NCI-H1930 (cell line): ENCODE measurements at regions not wholly inside any gene's neighbourhood (a gene's known extent, or its start where the extent isn't known, plus 50 kb on each side); places are given as distances from the start of the nearest gene placed in this dataset.

Experiments
- DNase-seq, 2 experiments: peaks; one replicate each; lab custom pipeline; 2025; lab: John Stamatoyannopoulos, UW

DNA sequence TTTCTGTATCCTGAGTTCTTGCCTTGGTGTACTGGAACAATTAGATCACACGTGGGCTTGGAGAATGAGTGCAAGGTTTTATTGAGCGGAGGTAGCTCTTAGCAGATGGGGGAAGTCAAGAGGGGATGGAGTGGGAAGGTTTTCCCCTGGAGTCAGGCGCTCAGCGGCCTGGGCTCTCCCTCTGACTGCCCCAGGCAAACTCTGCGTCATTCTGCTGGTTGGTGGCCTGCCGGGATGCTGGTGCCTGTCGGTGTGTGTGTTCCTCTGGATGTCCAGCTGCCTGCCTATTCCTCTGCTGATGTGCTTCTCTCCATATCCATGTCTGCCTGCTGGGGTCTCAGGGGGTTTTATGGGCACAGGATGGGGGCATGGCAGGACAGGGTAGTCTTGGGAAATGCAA is 111.0 kb downstream of the TRIB2 start:
- no peak for DNase-seq

DNA sequence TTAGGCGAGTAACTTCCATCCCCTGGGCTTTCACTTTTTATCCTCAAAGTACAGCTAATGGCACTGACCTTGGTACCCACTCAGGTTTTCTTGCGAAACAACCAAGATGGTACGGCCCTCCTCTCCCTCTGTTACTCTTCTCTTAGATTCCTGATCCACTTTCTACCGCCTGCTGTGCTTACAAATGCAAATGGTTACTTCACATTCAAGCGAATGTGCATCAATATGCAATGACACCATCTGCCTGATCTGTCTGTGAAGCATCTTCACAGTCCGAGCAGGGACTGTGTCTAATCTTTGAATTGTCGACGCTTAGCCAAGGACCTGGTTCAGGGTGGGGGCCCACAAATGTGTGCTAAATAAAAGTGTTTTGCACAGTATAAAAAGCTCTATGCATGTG is 112.2 kb downstream of the TRIB2 start:
- no peak for DNase-seq

DNA sequence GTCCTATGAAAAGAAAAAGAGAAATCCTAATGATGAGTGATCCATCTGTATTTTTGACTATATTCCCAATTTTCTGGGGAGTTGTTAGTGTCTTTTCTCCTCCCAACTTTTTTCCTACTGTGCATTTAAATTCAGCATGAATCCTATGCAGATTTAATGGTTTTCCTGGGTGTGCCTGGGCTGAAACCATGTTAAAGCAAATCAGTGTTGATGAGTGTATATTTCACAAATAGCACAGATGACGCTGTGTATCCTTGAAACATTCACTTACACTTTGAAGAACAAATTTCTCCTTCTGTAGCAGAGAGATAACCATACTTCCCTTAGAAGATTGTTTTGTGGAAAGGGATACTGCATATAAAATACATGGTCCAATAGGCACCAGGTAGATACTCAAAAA is 114.3 kb downstream of the TRIB2 start:
- no peak for DNase-seq

DNA sequence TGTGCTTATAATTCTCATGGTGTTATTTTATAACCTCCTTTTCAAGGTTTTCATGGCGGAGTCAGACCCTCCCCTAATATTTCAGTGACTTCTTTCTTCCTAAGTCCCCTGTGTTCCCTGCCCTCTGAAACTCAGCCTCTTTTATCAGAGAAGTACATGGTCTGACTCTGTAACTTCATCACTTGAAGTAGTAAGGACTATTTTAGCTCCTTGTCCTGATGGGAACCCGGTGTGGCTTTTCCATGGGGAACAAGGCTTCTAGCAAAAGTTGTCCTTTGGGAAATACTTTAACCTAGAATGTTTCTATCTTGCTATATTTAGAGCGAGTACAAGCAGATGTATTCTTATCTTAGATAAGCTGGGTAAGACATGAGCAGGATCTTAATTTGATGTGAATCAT is 117.5 kb downstream of the TRIB2 start:
- DNase-seq, result no peak

DNA sequence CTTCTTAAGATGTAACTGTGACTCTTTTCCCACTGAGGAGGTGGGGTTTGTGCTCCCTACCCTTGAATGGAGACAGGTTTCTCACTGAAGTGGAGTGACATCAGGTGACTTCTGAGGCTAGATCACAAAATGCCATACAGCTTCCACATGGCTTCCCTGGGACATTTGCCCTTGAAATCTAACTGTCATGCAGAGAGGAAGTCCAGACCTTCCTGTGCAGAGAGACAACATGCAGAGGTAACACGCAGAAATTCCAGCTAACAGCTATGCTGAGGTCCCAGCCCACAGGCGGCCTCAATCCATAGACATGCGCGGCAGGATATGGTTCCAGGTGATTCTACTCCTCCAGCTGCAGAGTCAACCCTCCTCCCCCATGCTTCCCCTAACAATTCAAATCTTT is 119.0 kb downstream of the TRIB2 start:
- no peak for DNase-seq

DNA sequence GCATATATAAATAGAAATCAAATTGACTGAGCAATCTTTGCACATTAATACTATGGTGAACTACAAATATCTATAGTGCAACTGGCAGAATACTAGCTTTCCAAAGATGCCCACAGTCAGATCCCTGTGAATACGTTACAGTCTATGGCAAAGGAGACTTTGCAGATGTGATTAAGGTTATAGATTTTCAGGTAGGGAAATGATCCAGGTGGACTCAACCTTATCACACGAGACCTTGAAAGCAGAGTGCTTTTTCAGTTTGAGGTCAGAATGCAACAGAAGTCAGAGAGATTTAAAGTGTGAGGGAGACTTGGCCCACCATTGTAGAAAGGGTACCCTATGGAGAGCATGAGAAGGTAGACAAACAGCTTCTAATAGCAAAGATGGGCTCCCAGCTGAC is 122.6 kb downstream of the TRIB2 start:
- DNase-seq, result no peak

DNA sequence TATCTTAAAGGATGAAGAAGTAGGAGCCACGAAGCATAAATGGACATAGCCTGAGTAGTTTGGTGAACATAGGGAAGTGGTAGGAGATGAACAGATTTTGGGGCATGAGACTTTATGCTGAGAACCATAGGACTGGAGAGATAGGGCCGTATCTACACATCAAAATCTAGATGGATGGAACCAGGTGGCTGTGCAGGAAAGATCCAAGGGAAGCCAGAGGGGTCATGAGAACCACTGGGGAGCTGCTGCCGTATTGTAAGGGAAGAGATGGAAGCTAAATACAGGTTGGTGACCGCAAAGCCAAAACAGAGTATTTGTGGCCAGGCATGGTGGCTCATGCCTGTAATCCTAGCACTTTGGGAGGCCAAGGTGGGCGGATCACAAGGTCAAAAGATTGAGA is 124.3 kb downstream of the TRIB2 start:
- no peak for DNase-seq

DNA sequence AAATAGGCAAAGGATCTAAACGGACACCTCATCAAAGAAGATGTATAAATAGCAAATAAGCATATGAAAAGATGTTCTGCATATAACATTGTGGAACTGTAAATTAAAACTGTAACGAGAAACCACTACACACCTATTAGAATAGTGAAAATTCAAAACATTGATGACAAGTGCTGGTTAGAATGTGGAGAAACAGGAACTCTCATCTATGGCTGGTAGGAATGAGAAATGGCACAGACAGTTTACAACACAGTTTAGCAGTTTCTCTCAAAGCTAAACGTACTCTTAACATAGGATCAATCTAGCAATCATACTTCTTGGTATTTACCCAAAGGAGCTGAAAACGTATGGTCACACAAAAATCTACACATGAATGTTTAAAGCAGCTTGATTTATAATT is 126.2 kb downstream of the TRIB2 start:
- DNase-seq, result no peak

DNA sequence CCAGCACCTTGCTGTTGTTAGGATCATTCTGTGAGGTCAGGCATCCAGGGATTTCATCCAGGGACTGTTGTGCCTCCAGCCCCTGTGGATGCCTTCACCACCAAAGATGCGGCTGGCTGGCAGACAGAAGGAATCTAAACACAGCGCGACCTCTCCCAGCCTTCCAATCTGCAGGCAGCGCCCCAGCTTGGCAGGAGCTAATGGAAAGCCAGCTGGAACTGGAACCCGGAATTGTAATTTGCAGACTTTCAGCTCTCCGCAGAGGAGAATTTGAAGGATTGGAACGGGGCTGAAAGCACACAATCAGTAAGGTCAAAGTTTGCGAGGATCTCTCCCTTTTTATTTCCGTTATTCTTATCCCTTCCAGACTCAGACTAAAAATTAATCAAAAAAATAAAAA is 127.8 kb downstream of the TRIB2 start:
- no peak for DNase-seq

DNA sequence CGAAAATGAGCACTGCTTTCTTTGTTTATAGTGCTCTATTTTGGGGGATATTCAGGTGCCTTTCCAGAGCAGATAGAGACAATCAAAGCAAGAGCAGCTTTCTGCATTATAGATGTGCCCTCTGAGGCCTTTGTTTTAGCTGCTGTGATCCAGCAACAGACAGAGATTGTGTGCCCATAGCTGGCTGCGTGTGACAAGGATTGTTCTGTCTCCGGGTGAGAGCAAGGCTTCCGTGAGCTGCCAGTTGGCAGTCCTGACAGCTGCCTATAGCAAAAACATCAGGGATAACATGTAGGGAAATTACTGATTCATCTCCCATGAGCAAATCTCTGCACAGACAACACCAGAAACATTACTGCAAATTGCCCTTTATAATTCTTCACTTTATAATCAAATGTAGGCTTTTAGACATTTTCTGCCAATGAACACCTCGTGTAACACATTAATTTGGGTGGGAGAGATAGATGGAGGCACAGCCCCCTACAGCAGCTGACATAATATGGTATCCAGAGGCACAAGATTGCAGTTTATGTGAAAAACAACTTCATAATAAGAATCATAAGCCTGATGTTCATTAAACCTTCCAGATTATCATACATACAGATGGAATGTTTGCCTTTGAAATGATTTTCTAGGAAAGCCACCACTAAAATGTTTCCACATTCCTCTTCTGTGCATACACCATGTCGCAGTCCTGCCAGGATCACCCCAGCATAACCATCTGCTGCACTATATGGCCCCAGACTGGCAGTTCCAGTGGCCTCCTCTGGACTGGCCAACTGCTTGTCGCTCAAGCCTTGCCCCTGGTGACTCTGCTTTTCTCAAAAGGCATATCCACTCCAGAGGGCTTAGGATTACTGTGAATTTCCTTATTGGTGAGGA is 131.2 kb downstream of the TRIB2 start:
- DNase-seq, result no peak

DNA sequence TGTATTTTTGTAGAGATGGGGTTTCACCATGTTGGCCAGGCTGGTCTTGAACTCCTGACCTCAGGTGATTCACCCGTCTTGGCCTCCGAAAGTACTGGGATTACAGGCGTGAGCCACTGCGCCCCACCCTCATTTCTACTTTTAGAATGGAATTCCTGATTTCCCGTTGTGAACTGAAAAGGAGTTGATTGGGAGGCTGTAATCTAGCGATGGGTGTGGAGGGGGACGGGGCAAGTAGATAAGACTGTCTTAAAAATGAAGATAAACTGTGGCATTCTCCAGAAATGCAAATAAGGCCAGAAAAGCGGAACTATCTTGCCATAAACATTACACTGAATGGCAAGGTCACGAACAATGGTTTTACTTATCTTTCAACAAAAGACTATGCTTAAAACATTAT is 135.4 kb downstream of the TRIB2 start:
- DNase-seq, result no peak

DNA sequence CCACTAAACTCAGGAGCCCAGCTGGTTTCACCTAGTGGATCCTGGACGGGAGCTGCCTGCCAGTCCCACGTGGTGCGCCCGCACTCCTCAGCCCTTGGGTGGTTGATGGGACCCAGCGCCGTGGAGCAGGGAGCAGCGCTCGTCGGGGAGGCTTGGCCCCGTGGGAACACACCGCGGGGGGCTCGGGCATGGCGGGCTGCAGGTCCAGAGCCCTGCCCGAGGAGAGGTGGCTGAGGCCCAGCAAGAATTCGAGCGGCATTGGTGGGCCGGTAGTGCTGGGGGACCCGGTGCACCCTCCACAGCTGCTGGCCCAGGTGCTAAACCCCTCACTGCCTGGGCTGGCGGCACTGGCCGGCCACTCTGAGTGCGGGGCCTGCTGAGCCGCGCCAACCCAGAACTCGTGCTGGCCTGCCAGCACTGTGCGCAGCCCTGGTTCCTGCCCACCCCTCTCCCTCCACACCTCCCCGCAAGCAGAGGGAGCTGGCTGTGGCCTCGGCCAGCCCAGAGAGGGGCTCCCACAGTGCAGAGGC is 137.3 kb downstream of the TRIB2 start:
- no peak for DNase-seq

DNA sequence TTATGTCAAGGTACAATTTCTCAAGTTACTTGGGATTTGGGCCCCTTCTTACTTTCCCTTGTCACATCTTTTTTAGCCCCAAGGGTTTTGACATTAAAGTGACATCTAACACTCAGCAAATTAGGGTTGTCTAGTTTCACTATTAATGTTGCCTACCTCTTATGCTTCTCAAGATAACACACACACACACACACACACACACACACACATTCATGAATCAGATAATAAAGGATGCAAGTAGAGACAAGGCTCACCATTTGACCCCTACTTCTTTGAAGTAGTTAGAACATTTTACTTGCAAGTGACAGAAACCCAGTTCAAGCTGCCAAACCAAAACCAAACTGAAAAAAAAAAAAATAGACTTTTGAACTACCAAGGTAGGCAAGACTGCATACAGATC is 138.8 kb downstream of the TRIB2 start:
- no peak for DNase-seq

DNA sequence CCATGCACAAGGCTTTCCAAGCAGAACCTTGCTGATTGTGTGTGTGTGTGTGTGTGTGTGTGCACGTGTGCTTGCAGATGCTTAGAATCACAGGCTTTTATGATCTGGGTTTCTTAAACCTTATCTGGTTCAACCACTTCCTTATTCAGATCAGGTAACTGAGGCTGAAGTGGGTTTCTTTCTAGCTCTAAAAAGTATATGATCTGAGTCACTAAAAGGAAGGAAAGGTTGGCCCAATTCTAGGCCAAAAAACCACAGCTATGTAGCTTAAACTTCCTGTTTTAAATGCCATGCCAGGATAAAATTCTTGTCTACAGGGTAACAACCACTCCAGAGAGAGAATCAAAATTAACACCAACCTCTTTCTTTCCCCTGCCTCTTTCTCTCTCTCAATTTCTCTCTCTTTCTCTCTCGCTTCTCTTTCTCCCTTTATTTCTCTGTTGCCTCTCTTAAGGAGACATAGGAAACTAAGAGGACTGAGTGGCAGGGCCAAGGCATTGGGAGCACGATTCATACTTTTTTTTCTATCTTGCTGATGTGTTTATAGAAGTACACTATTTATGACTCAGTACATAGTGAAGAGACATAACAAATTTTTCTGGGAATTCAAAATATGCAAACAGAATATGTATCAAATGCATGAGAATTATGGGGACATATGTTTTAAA is 140.3 kb downstream of the TRIB2 start:
- DNase-seq, result no peak

DNA sequence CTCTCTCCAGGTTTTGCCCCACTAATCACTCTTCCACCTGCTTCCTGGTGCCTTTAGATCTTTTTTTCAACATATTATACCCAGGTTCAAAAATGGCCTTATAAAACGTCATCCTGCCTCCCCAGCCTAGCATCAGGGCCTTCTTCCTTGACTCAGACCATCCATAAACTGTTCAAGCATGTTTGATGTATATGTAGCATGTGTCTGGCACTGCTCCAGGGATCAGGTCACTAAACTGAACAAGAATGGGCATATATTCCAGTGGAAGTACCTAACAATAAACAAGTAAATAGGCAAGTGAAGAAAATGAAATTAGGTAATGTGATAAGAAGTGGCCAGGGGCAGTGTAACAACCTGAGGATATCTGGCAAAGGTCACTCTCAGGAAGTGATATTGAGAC is 141.2 kb downstream of the TRIB2 start:
- no peak for DNase-seq

DNA sequence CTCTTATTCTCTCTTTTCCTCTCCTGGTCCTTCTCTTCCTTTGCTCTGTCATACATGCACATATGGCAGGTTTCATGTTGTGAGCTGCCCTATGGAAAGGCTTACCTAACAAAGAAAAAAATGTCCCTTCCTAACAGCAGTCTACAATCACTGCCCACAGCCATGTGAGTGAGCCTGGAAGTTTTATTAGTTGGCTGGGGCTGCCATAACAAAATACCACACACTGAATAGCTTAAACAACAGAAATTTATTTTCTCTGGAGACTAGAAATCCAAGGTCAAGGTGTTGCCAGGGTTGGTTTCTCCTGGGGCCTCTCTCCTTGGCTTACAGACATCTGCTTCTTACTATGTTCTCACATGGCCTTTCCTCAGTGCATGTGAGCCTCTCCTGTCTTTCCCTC is 142.1 kb downstream of the TRIB2 start:
- DNase-seq, result no peak

DNA sequence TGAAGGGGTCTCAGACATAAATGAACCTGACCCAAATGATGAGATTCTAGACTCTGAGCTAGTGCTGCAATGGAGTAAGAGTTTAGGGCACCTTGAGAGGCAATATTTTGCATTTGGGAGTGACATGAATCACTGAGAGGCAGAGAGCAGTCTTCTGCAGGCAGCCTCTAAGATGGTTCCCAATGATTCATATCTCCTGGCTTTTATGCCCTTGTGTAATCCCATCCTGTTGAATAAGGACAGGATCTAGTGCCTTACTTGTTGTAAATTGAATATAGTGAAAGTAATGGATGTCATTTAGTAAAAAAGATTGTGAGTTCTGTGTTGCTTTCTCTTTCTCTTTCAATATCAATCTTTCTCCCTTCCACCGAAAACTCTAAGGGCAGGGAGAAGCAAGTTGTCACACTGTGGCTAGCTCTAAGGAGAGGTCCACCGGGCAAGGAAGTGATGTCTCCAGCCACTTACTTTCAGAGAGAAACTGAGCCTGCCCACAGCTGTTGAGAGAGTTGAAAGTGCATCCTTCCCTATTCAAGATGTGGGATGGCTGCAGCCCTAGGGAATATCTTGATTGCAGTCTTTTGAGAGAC is 144.7 kb downstream of the TRIB2 start:
- no peak for DNase-seq

DNA sequence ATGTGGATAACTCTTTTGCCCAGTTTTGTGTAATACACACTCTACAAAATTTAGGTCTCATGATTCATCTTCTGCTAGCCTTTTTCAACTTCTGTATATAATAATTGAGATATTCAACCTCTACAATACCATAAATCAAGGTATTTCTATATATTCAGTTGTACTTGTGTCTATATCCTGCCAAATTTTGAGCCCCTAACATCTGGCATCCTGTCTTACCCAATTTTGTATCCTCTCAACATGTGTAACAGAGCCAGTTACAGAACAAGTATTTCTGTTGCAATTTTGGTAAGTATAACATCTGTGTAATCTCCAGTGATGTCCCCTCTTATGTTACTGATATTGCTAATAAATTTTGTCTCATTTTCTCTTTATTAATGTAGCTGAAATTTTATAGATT is 145.8 kb downstream of the TRIB2 start:
- no peak for DNase-seq

DNA sequence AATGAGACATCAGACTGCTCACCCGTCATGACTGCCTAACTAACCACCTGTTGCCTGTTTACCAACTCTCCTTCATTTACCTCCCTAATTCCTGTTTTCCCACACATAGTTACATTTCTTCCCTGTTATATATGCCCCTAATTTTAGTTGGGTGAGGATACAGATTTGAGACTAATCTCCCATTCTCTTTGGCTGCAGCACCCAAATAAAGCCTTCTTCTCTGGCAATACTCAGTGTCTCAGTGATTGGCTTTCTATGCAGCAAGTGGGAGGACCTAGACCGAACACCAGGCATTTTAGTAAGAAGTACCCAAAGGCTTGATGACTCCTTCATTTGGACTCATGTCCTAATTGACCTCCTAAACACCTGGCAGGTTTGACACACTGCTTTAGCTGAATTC is 147.2 kb downstream of the TRIB2 start:
- DNase-seq, result no peak

DNA sequence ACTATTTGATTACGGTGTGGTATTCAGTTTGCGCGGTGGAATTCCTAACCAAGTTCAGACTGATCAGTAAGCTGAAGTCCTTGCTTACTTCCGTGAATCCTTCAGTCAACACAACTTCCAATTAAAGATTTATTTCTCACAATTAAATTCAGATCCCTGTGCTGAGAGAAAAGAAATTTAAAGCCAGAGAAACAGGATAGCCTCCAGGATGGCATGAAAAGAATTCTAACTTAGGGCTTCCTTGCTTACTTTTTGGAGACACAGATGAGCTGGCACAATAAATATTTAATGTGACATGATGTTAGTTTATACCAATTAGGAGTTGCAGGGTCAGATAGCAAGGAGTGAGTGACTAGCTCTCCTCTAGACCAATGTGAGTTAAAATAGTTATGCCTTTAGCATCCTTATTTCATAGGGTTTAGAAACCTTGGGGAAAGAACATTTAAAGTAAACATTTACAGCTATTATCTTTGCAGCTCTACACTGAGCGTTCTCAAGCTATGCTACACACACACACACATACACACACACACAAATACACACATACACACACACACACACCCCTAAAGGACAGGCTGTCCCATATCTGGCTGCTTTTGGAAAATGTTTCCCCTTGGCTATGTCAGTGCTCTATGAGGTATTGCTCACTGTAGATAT is 151.0 kb downstream of the TRIB2 start:
- no peak for DNase-seq

DNA sequence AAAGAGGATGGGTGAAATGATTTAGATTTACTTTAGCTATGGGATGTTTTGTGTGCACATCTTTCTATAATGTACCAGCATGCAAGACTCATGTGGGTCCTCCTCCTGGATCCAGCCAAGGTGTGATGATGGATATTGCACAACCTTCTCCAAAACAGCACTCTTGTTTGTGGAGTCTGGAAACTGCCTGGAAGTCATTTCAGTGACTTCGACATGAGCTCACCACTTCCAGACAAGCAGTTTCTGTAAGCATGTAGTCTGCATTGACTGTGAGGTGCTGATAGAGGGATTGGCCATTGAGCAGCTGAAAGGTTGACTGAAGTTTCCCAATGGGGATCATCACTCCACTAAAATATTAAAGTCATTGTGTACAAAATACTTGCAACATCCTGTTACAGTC is 154.0 kb downstream of the TRIB2 start:
- DNase-seq, result no peak

DNA sequence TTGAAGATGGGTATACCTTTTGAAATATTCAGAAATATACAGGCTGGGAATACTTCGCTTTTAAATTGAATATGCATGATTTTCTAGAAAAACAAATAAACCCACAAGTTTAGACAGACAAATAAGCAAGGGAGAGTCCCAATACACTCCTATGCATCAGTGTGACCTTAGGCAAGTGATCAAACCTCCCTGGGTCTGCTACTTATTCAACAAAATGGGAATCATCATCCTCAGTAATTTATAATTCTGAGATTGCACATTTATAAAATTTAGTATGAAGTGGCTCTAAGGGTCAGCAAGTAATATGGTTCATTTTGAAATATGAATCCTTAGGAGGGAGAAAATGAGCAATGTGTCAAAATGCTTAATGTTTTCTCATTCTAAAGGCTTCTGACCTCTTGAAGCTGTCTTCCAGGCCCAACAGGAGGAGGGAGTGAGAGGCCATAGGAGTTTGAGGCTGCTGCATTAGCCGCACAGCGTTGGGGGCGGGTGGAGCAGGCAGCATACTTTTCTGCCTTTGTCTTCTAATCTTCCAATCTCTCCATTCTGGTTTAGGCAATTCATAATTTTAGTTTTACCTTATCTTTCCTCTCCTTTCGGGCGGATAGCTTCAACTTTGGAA is 155.1 kb downstream of the TRIB2 start:
- DNase-seq, result no peak
